ENCODE measurements at regions not wholly inside any gene's neighbourhood (a gene's known extent, or its start where the extent isn't known, plus 50 kb on each side); places are given as distances from the start of the nearest gene placed in this dataset.
A peak's percentile ranks its signal among the peaks of the same experiment; 100 is the strongest.

DNA sequence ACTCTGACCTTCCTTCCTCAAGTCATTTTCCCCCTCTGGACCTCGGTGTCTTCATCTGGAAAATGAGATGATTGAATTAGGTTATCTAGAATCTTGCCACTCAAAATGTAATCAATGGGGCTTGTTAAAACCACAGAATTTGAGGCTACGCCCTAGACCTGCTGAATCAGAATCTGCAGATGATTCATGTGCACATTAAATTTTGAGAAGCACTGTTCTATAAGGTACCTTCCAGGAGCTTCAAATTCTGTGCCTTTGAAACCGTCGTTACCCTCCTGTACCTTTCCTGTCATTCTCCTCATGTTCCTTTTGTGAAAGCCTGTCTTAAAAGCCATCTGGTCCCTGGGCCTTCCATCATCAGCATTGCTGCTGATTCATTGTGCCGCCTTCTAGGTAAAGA, 172.4 kb upstream of the TOPAZ1 start:
- no peaks in the 10 kb centered on the region for H3K4me1 ChIP-seq (ENCODE audit: control insufficient read depth, insufficient read depth, low read length, poor library complexity, severe bottlenecking)
- DNase-seq: no peak
- Mint-ChIP-seq H3K4me3 (no peak overlapping the region), H3K4me1 (no peaks in the 10 kb centered on the region), H3K27ac (no peak overlapping the region), H3K36me3 (no peaks in the 10 kb centered on the region), H3K27me3 (peaks cover 24% of the 10 kb centered on the region), H3K9me3 (no peaks in the 10 kb centered on the region)
- peaks cover 8% of the 10 kb centered on the region for H3K27me3 ChIP-seq (ENCODE audit: control insufficient read depth, insufficient read depth, low read length)
- H3K36me3 ChIP-seq (ENCODE audit: control insufficient read depth, insufficient read depth, low read length): no peaks in the 10 kb centered on the region
- no peak overlapping the region for H3K27ac ChIP-seq (ENCODE audit: insufficient read depth, low read length, poor library complexity, severe bottlenecking)
- no peaks in the 10 kb centered on the region for H3K9me3 ChIP-seq (ENCODE audit: control insufficient read depth in 2 of 2, low read length in 2 of 2)
- ATAC-seq (ENCODE audit: low read depth in 2 of 2): no peak
- no peak overlapping the region for H3K4me3 ChIP-seq (ENCODE audit: low read depth, low read length)

- H3K27me3 ChIP-seq (ENCODE audit: control insufficient read depth, insufficient read depth, low read length): peaks cover 8% of the 10 kb centered on the region
- H3K9me3 Mint-ChIP-seq: no peaks in the 10 kb centered on the region
- DNase-seq: no peak
- no peaks in the 10 kb centered on the region for H3K4me1 ChIP-seq (ENCODE audit: control insufficient read depth, insufficient read depth, low read length, poor library complexity, severe bottlenecking)
- no peak for ATAC-seq (ENCODE audit: low read depth in 2 of 2)
- no peak overlapping the region for H3K4me3 ChIP-seq (ENCODE audit: low read depth, low read length)
- no peaks in the 10 kb centered on the region for H3K4me1 Mint-ChIP-seq
- H3K9me3 ChIP-seq (ENCODE audit: control insufficient read depth in 2 of 2, low read length in 2 of 2): no peaks in the 10 kb centered on the region
- no peaks in the 10 kb centered on the region for H3K36me3 ChIP-seq (ENCODE audit: control insufficient read depth, insufficient read depth, low read length)
- H3K36me3 Mint-ChIP-seq: no peaks in the 10 kb centered on the region
- no peak overlapping the region for H3K27ac Mint-ChIP-seq
- no peak overlapping the region for H3K4me3 Mint-ChIP-seq
- H3K27ac ChIP-seq (ENCODE audit: insufficient read depth, low read length, poor library complexity, severe bottlenecking): no peak overlapping the region
- H3K27me3 Mint-ChIP-seq: peaks cover 22% of the 10 kb centered on the region
Measured at GRCh38 chr3:44070841-44071546, 170.7 kb upstream of the TOPAZ1 start.

DNA sequence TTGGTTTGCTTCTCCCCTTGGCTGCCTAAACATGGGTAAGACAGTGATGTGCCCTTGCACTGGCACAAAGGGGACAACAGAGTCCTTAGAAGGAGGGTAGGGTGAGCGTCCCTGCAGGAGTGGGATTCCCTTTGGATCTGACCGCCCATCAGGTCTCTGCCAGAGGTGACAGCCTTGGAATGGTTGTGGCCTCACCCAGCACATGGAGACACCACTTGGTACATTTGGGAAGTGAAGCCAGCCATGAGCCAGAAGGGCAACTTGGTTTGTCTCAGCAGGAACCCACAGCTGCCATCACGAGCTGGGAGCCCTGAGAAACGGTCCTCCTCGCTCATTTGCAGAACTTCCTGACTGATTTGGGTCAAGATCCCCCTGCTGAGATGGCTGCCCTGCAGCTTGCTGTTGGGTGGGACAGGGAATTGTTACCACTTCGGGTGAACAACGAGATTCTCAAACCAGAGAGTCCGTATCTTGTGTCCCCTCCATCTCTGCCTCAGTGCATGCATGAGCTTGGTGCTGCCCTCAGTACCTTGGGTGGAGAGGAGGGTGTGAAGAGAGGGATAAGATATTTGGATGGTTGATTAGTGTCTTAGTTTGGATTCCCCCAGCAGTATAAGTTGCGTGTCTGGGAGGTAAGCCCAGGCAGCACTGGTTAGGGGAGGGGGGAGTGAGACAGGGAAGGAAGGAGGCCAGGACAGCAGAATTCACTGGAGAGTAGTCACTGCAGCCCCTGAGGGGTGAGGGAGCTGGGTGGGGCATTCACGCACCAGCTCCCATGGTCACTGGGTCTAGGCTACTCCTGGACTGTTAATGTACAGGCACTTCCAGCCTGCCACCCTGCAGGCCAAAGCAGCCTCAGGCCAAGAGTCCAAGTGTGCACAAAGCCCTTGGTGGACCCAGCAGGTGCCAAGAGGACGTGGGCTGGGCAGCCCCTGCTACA, 168.8 kb upstream of the TOPAZ1 start:
- Histone ChIP-seq H3K4me3 (ENCODE audit: low read depth, low read length) (no peak overlapping the region), H3K27ac (ENCODE audit: insufficient read depth, low read length, poor library complexity, severe bottlenecking) (no peak overlapping the region), H3K4me1 (ENCODE audit: control insufficient read depth, insufficient read depth, low read length, poor library complexity, severe bottlenecking) (no peaks in the 10 kb centered on the region), H3K36me3 (ENCODE audit: control insufficient read depth, insufficient read depth, low read length) (no peaks in the 10 kb centered on the region), H3K27me3 (ENCODE audit: control insufficient read depth, insufficient read depth, low read length) (peaks cover 6% of the 10 kb centered on the region), H3K9me3 (ENCODE audit: control insufficient read depth in 2 of 2, low read length in 2 of 2) (no peaks in the 10 kb centered on the region)
- H3K4me1 Mint-ChIP-seq: no peaks in the 10 kb centered on the region
- H3K27me3 Mint-ChIP-seq: peaks cover 18% of the 10 kb centered on the region
- ATAC-seq (ENCODE audit: low read depth in 2 of 2): no peak
- no peak overlapping the region for H3K4me3 Mint-ChIP-seq
- no peaks in the 10 kb centered on the region for H3K9me3 Mint-ChIP-seq
- H3K27ac Mint-ChIP-seq: peak overlapping the region in 1 of 3 donors; percentile 84
- H3K36me3 Mint-ChIP-seq: no peaks in the 10 kb centered on the region
- no peak for DNase-seq

GRCh38 chr3:44074181-44074580, 167.5 kb upstream of the TOPAZ1 start:
- Histone ChIP-seq H3K4me3 (ENCODE audit: low read depth, low read length) (no peak overlapping the region), H3K36me3 (ENCODE audit: control insufficient read depth, insufficient read depth, low read length) (no peaks in the 10 kb centered on the region), H3K27me3 (ENCODE audit: control insufficient read depth, insufficient read depth, low read length) (peaks cover 5% of the 10 kb centered on the region), H3K9me3 (ENCODE audit: control insufficient read depth in 2 of 2, low read length in 2 of 2) (no peaks in the 10 kb centered on the region), H3K27ac (ENCODE audit: insufficient read depth, low read length, poor library complexity, severe bottlenecking) (no peak overlapping the region), H3K4me1 (ENCODE audit: control insufficient read depth, insufficient read depth, low read length, poor library complexity, severe bottlenecking) (no peaks in the 10 kb centered on the region)
- Mint-ChIP-seq H3K4me1 (no peaks in the 10 kb centered on the region), H3K9me3 (no peaks in the 10 kb centered on the region), H3K36me3 (no peaks in the 10 kb centered on the region), H3K27me3 (peaks cover 13% of the 10 kb centered on the region), H3K27ac (no peak overlapping the region), H3K4me3 (no peak overlapping the region)
- ATAC-seq (ENCODE audit: low read depth in 2 of 2) (no peak), DNase-seq (no peak)

GRCh38 chr3:44076221-44076829, 165.4 kb upstream of the TOPAZ1 start:
- Histone ChIP-seq H3K27ac (ENCODE audit: insufficient read depth, low read length, poor library complexity, severe bottlenecking) (no peak overlapping the region), H3K36me3 (ENCODE audit: control insufficient read depth, insufficient read depth, low read length) (no peaks in the 10 kb centered on the region), H3K27me3 (ENCODE audit: control insufficient read depth, insufficient read depth, low read length) (peaks cover 2% of the 10 kb centered on the region), H3K9me3 (ENCODE audit: control insufficient read depth in 2 of 2, low read length in 2 of 2) (no peaks in the 10 kb centered on the region), H3K4me3 (ENCODE audit: low read depth, low read length) (no peak overlapping the region), H3K4me1 (ENCODE audit: control insufficient read depth, insufficient read depth, low read length, poor library complexity, severe bottlenecking) (no peaks in the 10 kb centered on the region)
- no peak overlapping the region for H3K4me3 Mint-ChIP-seq
- ATAC-seq (ENCODE audit: low read depth in 2 of 2) (no peak), DNase-seq (no peak)
- no peaks in the 10 kb centered on the region for H3K4me1 Mint-ChIP-seq
- no peak overlapping the region for H3K27ac Mint-ChIP-seq
- no peaks in the 10 kb centered on the region for H3K9me3 Mint-ChIP-seq
- peaks cover 9% of the 10 kb centered on the region for H3K27me3 Mint-ChIP-seq
- no peaks in the 10 kb centered on the region for H3K36me3 Mint-ChIP-seq

DNA sequence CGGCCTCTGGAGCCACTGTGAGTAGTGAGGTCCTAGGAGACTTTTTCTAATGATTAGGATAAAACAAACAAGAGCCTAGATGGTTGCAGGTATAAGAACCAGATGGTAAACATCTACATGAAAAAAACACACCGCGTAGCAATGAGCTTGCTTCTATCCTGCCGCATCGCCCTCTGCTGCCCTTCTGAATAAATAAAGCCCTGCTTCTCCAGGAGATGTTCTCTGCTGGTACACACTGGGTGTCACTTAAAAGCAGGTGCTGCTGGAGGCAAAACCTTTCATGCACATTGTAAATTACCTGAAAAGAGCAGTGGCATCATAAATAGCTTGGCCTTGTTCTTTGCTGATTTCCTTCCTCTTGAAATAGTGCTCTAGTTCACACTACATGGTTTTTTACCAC, 164.4 kb upstream of the TOPAZ1 start:
- ATAC-seq (ENCODE audit: low read depth in 2 of 2): no peak
- H3K27me3 Mint-ChIP-seq: peaks cover 13% of the 10 kb centered on the region
- H3K27ac Mint-ChIP-seq: no peak overlapping the region
- H3K4me1 Mint-ChIP-seq: no peaks in the 10 kb centered on the region
- Histone ChIP-seq H3K27ac (ENCODE audit: insufficient read depth, low read length, poor library complexity, severe bottlenecking) (no peak overlapping the region), H3K4me1 (ENCODE audit: control insufficient read depth, insufficient read depth, low read length, poor library complexity, severe bottlenecking) (no peaks in the 10 kb centered on the region), H3K9me3 (ENCODE audit: control insufficient read depth in 2 of 2, low read length in 2 of 2) (no peaks in the 10 kb centered on the region), H3K4me3 (ENCODE audit: low read depth, low read length) (no peak overlapping the region), H3K36me3 (ENCODE audit: control insufficient read depth, insufficient read depth, low read length) (no peaks in the 10 kb centered on the region), H3K27me3 (ENCODE audit: control insufficient read depth, insufficient read depth, low read length) (no peaks in the 10 kb centered on the region)
- no peaks in the 10 kb centered on the region for H3K9me3 Mint-ChIP-seq
- no peak overlapping the region for H3K4me3 Mint-ChIP-seq
- H3K36me3 Mint-ChIP-seq: no peaks in the 10 kb centered on the region
- peak in 1 of 3 donors; percentile 7 for DNase-seq

DNA sequence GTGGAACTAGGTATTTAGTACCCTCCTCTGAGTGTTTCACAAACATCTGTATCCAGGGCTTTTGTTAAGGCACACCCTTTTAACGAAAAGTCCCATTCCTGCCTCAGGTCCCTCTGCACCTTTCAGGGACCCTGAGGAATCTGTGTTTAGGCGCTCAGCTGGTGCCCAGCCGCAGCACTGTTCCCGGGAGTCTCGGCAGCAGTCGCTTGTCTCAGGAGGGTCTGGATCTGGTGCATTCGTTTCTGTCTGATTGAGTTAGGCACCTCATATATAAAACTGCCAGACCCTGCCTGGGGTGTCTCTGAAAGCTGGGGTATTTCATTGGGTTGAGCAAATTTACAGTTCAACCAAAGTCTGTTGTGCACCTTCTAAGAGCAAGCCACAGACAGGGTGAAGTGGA, 162.8 kb upstream of the TOPAZ1 start:
- no peak overlapping the region for H3K4me3 Mint-ChIP-seq
- Histone ChIP-seq H3K27me3 (ENCODE audit: control insufficient read depth, insufficient read depth, low read length) (no peaks in the 10 kb centered on the region), H3K27ac (ENCODE audit: insufficient read depth, low read length, poor library complexity, severe bottlenecking) (no peak overlapping the region), H3K4me3 (ENCODE audit: low read depth, low read length) (no peak overlapping the region), H3K36me3 (ENCODE audit: control insufficient read depth, insufficient read depth, low read length) (no peaks in the 10 kb centered on the region), H3K4me1 (ENCODE audit: control insufficient read depth, insufficient read depth, low read length, poor library complexity, severe bottlenecking) (no peaks in the 10 kb centered on the region), H3K9me3 (ENCODE audit: control insufficient read depth in 2 of 2, low read length in 2 of 2) (no peaks in the 10 kb centered on the region)
- ATAC-seq (ENCODE audit: low read depth in 2 of 2) (no peak), DNase-seq (no peak)
- H3K4me1 Mint-ChIP-seq: no peaks in the 10 kb centered on the region
- peaks cover 13% of the 10 kb centered on the region for H3K27me3 Mint-ChIP-seq
- H3K9me3 Mint-ChIP-seq: no peaks in the 10 kb centered on the region
- no peaks in the 10 kb centered on the region for H3K36me3 Mint-ChIP-seq
- H3K27ac Mint-ChIP-seq: no peak overlapping the region

Data from CD4-positive, CD25-positive, alpha-beta regulatory T cell (primary cell).